H9 (cell line): ENCODE measurements at regions not wholly inside any gene's neighbourhood (a gene's known extent, or its start where the extent isn't known, plus 50 kb on each side); places are given as distances from the start of the nearest gene placed in this dataset.

Experiments used
- DNase-seq: peaks from one replicate; pipeline ENCODE4 v3.0.0-alpha.2; 2017
- H2AFZ ChIP-seq: one replicate; pipeline ENCODE4 v1.6.1; 2013; ENCODE audit warnings: mild to moderate bottlenecking, low read length, control low read depth, moderate library complexity
- H2AK5ac ChIP-seq: 2 replicates; pipeline ENCODE4 v1.6.1; 2013; ENCODE audit warnings: low read length, control low read depth, mixed read lengths; ENCODE audit not compliant: insufficient read length
- H2BK120ac ChIP-seq: one replicate; pipeline ENCODE4 v1.6.1; 2013; ENCODE audit warnings: low read depth, mild to moderate bottlenecking, low read length, control low read depth, inconsistent platforms; ENCODE audit not compliant: poor library complexity, severe bottlenecking
- H2BK12ac ChIP-seq: 2 replicates; pipeline ENCODE4 v1.6.1; 2013; ENCODE audit warnings: low read length, control low read depth, mixed read lengths, low read depth; ENCODE audit not compliant: insufficient read length
- H2BK15ac ChIP-seq: 2 replicates; pipeline ENCODE4 v1.6.1; 2013; ENCODE audit warnings: low read depth, low read length, control low read depth
- H2BK20ac ChIP-seq: one replicate; pipeline ENCODE4 v1.6.1; 2013; ENCODE audit warnings: low read depth, mild to moderate bottlenecking, low read length, control low read depth, inconsistent platforms; ENCODE audit not compliant: poor library complexity, severe bottlenecking
- H2BK5ac ChIP-seq: 2 replicates; pipeline ENCODE4 v1.6.1; 2013; ENCODE audit warnings: low read length, control low read depth, mixed read lengths; ENCODE audit not compliant: insufficient read length
- H3K14ac ChIP-seq: 2 replicates; pipeline ENCODE4 v1.6.1; 2013; ENCODE audit warnings: low read length, control low read depth; ENCODE audit not compliant: insufficient read depth
- H3K18ac ChIP-seq: 2 replicates; pipeline ENCODE4 v1.6.1; 2013; ENCODE audit warnings: low read depth, mild to moderate bottlenecking, mixed read lengths, low read length, control low read depth; ENCODE audit not compliant: insufficient read length
- H3K23ac ChIP-seq: 2 replicates; pipeline ENCODE4 v1.6.1; 2013; ENCODE audit warnings: low read length, control low read depth, mixed read lengths, low read depth; ENCODE audit not compliant: insufficient read length
- H3K23me2 ChIP-seq: 2 replicates; pipeline ENCODE4 v1.6.1; 2013; ENCODE audit warnings: low read depth, mild to moderate bottlenecking, mixed read lengths, low read length, control low read depth; ENCODE audit not compliant: insufficient read length, poor library complexity, severe bottlenecking
- H3K27ac ChIP-seq: 2 replicates; pipeline ENCODE4 v1.5.1; 2013; ENCODE audit warnings: low read length, control low read depth, mixed read lengths, low read depth; ENCODE audit not compliant: insufficient read length
- H3K27me3 ChIP-seq: 2 replicates; pipeline ENCODE4 v1.6.1; 2013; ENCODE audit warnings: low read length, control low read depth, inconsistent platforms; ENCODE audit not compliant: insufficient read depth
- H3K4ac ChIP-seq: 2 replicates; pipeline ENCODE4 v1.6.1; 2013; ENCODE audit warnings: low read depth, mild to moderate bottlenecking, control low read depth, inconsistent platforms, low read length, moderate library complexity
- H3K4me1 ChIP-seq: 2 replicates; pipeline ENCODE4 v1.6.1; 2013; ENCODE audit warnings: low read length, control low read depth, inconsistent platforms; ENCODE audit not compliant: insufficient read depth
- H3K4me2 ChIP-seq: 2 replicates; pipeline ENCODE4 v1.6.1; 2013; ENCODE audit warnings: low read length, control low read depth, mixed read lengths; ENCODE audit not compliant: insufficient read length, insufficient read depth
- H3K56ac ChIP-seq: 2 replicates; pipeline ENCODE4 v1.6.1; 2013; ENCODE audit warnings: low read depth, mild to moderate bottlenecking, mixed read lengths, low read length, control low read depth; ENCODE audit not compliant: insufficient read length
- H3K79me1 ChIP-seq: 2 replicates; pipeline ENCODE4 v1.6.1; 2013; ENCODE audit warnings: low read depth, mild to moderate bottlenecking, moderate library complexity, low read length, control low read depth, inconsistent platforms; ENCODE audit not compliant: insufficient read depth, poor library complexity, severe bottlenecking
- H3K79me2 ChIP-seq: 2 replicates; pipeline ENCODE4 v1.6.1; 2013; ENCODE audit warnings: low read length, control low read depth, inconsistent platforms; ENCODE audit not compliant: insufficient read depth
- H3K9ac ChIP-seq: 2 replicates; pipeline ENCODE4 v1.6.1; 2013; ENCODE audit warnings: low read length, control low read depth, mixed read lengths; ENCODE audit not compliant: insufficient read length; ENCODE audit errors: extremely low read depth
- H3K9me3 ChIP-seq: one replicate; pipeline ENCODE4 v1.6.1; 2013; ENCODE audit warnings: low read depth, low read length, inconsistent platforms; ENCODE audit not compliant: control insufficient read depth
- H3T11ph ChIP-seq: one replicate; pipeline ENCODE4 v1.6.1; 2013; ENCODE audit warnings: mild to moderate bottlenecking, low read length, control low read depth, inconsistent platforms
- H4K20me1 ChIP-seq: one replicate; pipeline ENCODE4 v1.6.1; 2013; ENCODE audit not compliant: control insufficient read depth, insufficient read length, insufficient read depth
- H4K5ac ChIP-seq: 2 replicates; pipeline ENCODE4 v1.6.1; 2013; ENCODE audit warnings: low read depth, mild to moderate bottlenecking, mixed read lengths, low read length, control low read depth; ENCODE audit not compliant: insufficient read length
- H4K8ac ChIP-seq: replicated peaks from 2 replicates; pipeline ENCODE4 v1.6.1; 2013; ENCODE audit warnings: low read length, control low read depth, mixed read lengths, low read depth; ENCODE audit not compliant: insufficient read length
- H4K91ac ChIP-seq: 2 replicates; pipeline ENCODE4 v1.6.1; 2013; ENCODE audit warnings: low read depth, mild to moderate bottlenecking, moderate library complexity, mixed read lengths, low read length, control low read depth; ENCODE audit not compliant: insufficient read length
- H3K27ac Mint-ChIP-seq, 3 experiments: 2 replicates in 2 of 3; 3 replicates in 1 of 3; pipeline ENCODE4 v1.8.0; 2020 to 2021; ENCODE audit warnings: mixed read lengths in 3 of 3, mild to moderate bottlenecking in 1 of 3, moderate library complexity in 1 of 3
- H3K27me3 Mint-ChIP-seq: 2 replicates; pipeline ENCODE4 v1.8.0; 2021; ENCODE audit warnings: low read depth, mild to moderate bottlenecking, moderate library complexity, mixed read lengths
- H3K36me3 Mint-ChIP-seq, 3 experiments: 2 replicates in 2 of 3; 3 replicates in 1 of 3; pipeline ENCODE4 v1.8.0; 2020 to 2021; ENCODE audit warnings: low read depth in 3 of 3, mixed read lengths in 3 of 3; ENCODE audit not compliant: insufficient read depth in 1 of 3
- H3K4me1 Mint-ChIP-seq, 2 experiments: 2 replicates each; pipeline ENCODE4 v1.8.0; 2020; ENCODE audit warnings: mixed read lengths in 2 of 2
- H3K4me3 Mint-ChIP-seq, 2 experiments: 2 replicates in 1 of 2; 3 replicates in 1 of 2; pipeline ENCODE4 v1.8.0; 2020 to 2021; ENCODE audit warnings: mild to moderate bottlenecking in 2 of 2, mixed read lengths in 2 of 2, moderate library complexity in 1 of 2
- H3K9me3 Mint-ChIP-seq, 2 experiments: 2 replicates in 1 of 2; 3 replicates in 1 of 2; pipeline ENCODE4 v1.8.0; 2020; ENCODE audit warnings: mild to moderate bottlenecking in 2 of 2, mixed read lengths in 2 of 2, moderate library complexity in 1 of 2
- CTCF ChIP-seq: fragments of 200-600 bp; sonication (generic); conservative IDR thresholded peaks from 3 replicates; pipeline ENCODE4 v1.8.0; 2021; ENCODE audit warnings: antibody characterized with exemption, mild to moderate bottlenecking
- WGBS: extraction: QIAGEN DNeasy Blood & Tissue Kit; methylation state at CpG from one replicate; pipeline ENCODE4 v1.1.7; 2013; ENCODE audit warnings: missing lambda C conversion rate, low lambda C conversion rate, mixed read lengths; ENCODE audit not compliant: insufficient read length; ENCODE audit errors: extremely low coverage; 5-methylcytosine and 5-hydroxymethylcytosine counted together

GRCh38 chr6:146865756-146866379 lies 267.1 kb downstream of the ADGB start:
- Histone ChIP-seq H3K4me2 (no peak overlapping the region), H3K56ac (no peak overlapping the region), H2BK15ac (no peak overlapping the region), H2BK5ac (no peak overlapping the region), H2BK12ac (no peak overlapping the region), H2BK20ac (no peak overlapping the region), H3K14ac (no peak overlapping the region), H3K79me2 (no peaks in the 10 kb centered on the region), H3K23ac (no peak overlapping the region), H4K5ac (no peak overlapping the region), H2BK120ac (no peak overlapping the region), H3K4ac (no peak overlapping the region), H3K23me2 (no peaks in the 10 kb centered on the region), H2AK5ac (no peak overlapping the region), H4K20me1 (no peaks in the 10 kb centered on the region), H3K18ac (no peak overlapping the region), H3K27ac (no peak overlapping the region), H3K79me1 (no peaks in the 10 kb centered on the region), H2AFZ (no peak overlapping the region), H3T11ph (no peak overlapping the region), H3K9me3 (no peaks in the 10 kb centered on the region), H4K91ac (no peak overlapping the region), H3K4me1 (no peaks in the 10 kb centered on the region), H3K9ac (no peak overlapping the region), H3K27me3 (no peaks in the 10 kb centered on the region), H4K8ac (no peak overlapping the region)
- WGBS, result no CpG with 5 or more reads among the region's 5 CpGs
- no peaks in the 10 kb centered on the region for H3K4me1 Mint-ChIP-seq
- H3K4me3 Mint-ChIP-seq, result no peak overlapping the region
- no peaks in the 10 kb centered on the region for H3K36me3 Mint-ChIP-seq
- H3K27ac Mint-ChIP-seq, result no peak overlapping the region
- no peaks in the 10 kb centered on the region for H3K27me3 Mint-ChIP-seq
- no peaks in the 10 kb centered on the region for H3K9me3 Mint-ChIP-seq
- no peak for DNase-seq
- TF ChIP-seq CTCF, result no peak
